ENCODE measurements at regions not wholly inside any gene's neighbourhood (a gene's known extent, or its start where the extent isn't known, plus 50 kb on each side); places are given as distances from the start of the nearest gene placed in this dataset.
"Not testable (repeated sequence)": the region's sequence is repeated elsewhere in the genome, so short reads cannot be mapped to it uniquely, and the experiment has no call there.

DNA sequence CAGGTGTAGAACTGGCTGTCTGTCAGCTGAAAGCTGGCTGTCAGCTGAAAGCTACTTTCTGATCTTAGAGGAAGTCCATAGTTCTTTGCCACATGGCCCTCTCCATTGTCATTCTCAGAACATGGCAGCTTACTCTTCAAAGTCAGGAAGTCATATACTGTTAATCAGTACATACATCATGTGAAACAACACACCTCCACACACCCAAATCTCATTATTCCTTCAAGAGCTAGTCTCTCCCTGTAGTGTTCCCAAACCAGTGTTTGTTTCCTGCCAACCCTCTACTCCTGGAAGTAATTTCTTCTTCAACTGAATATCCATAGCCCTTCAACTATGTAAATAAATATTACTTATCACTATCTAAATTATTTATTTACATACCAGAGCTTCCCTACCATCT lies 58.9 kb downstream of the OR5AK2 start:
- DNase-seq, result no peak

DNA sequence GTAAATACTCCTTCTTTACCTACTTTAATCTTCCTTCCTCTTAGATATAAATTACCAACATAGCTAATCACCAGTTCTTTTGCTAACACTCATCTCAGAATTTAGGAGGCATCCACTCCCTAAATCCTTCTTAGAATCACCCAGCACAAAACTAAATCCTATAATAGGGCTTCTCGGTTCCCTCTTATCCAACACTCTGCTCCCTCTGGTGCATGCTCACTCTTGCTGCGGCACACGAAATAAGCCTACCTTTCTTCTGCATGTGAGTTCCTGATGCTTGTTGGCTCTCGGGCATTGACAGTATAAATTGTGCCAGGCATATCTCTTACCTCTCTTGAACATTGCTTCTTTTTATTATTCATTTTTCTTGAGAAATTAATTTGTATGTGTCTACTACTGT lies 61.0 kb downstream of the OR5AK2 start:
- no peak for DNase-seq

DNA sequence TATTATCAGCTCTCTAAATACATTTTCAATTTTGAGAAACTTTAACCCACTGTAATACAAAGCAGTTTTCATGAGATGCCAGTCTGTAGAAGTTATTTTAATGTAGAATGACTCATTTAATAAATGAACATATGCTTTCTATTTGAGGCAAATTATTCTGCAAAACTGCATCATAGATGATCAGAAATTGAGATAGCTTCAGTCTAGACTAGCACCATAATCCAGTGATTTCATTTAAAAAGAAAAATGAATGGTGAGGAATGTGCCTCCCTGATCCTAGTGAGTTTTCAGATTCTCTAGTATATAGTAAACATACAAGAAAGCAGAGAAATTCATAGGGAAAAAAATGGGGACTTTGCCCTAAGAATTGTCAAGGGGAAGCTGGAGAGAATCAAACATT lies 66.1 kb downstream of the OR5AK2 start:
- no peak for DNase-seq

DNA sequence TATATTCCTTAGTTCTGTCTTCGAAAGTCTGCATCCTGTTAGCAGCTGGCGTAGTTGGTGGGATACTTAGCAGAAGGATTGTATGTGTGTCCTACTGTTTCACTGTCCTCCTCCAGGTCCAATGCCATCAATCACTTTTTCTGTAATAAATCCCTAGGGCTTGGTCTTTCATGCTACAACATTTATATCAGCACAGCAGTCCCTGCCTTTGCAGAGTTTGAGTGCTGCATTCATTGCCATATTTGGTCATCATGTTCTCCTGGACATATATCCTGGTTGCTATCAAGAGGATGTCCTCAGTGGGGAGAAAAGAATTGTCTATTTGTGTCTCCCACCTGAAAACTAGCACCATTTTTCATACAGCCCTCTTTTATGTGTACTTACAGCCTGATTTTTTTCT lies 67.0 kb downstream of the OR5AK2 start:
- DNase-seq, result no peak

DNA sequence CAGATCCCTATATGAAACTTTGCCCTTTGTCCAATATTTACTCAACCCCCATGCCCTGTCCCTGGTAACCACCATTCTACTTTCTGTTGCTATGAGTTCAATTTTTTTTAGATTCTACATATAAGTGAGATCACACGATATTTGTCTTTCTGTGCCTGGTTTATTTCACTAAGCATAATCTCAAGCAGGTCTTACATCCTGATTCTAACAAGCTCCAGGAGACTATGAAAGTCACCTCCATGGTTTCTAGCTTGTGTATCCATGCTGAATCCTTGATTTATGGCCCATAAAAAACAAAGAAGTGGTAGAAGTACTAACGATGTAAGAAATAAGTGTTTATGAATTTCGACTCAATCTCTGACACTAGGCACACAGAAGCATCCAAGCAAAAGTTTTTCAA lies 68.0 kb downstream of the OR5AK2 start:
- DNase-seq, result no peak

DNA sequence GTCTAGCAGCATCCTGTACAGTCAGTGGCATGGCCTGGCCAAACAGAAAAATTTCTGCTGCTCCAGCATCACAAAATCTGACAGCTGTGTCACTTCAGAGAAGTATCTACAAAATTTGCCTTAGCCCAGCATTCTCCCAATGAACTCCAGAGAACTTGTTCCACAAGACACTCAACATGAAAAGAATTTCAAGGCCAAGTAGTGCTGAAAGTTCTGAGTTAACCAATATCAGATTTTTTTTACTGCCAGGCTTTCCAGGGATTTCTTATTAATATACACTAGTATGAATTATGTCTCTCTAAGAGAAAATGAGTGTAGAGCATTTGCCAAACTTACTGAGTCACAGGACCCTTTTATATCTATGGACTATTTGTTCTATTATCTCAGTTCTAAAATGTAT lies 68.8 kb downstream of the OR5AK2 start:
- DNase-seq, result no peak

DNA sequence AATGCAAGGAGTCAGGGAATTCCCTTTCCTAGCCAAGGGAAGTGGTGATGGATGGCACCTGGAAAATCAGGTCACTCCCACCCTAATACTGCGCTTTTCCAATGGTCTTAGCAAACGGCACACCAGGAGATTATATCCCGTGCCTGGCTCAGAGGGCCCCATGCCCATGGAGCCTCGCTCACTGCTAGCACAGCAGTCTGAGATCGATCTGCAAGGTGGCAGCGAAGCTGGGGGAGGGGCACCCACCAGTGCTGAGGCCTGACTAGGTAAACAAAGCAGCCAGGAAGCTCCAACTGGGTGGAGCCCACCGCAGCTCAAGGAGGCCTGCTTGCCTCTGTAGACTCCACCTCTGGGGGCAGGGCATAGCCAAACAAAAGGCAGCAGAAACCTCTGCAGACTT lies 74.2 kb downstream of the OR5AK2 start:
- not testable (repeated sequence) for DNase-seq

DNA sequence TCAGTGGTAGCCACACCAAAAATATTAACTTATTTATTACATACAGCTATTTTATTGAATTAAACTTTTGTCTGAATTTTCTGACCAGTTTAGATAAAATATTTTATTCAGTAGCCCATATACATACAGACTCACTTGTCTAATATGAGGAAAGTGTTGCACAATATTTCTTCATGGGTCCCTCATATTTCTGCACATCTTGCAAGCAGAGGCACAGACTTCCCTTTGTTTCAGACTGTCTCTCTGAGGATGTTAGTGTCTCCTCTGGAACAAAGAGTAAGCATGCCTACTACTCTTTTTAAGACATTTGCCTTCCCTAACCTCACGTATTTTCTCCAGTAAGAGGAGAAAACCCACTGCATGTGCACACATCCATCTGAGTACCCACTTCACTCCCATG lies 81.2 kb downstream of the OR5AK2 start:
- no peak for DNase-seq

DNA sequence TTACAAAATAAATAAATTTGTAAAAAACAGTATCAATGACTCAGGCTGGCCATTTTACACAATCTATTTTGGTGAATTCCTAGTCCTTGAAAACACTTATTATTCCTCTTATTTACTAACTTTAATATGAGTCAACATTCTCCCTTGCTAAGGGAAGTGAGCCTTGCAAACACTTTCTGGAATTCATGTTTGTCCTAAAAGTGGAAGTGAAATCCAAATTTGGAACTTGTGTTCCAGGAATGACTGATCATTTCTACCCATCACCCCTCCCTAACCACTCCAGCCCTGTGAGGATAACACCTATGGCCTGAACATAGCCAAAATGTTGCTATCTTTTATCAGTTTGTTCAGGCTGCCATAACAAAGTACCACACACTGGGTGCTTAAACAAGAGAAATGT lies 83.1 kb downstream of the OR5AK2 start:
- no peak for DNase-seq

DNA sequence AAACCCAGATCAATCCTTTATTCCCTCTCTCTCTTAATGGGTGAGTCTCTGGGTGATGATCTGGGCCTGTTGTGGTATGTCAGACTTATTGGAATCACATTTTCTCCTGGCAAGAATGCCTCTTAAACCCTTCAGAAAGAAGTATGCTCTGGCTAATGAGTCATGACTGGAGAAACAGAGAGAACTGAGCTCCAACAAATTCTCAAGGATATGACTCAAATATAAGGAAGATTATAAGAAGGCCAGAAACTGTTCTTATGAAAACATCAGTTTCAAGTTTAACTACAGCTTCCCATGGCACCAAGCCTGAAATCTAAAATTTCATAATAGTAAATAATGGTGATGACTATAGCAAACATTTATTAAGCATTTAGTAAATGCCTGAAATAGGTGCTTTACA lies 83.9 kb downstream of the OR5AK2 start:
- no peak for DNase-seq

DNA sequence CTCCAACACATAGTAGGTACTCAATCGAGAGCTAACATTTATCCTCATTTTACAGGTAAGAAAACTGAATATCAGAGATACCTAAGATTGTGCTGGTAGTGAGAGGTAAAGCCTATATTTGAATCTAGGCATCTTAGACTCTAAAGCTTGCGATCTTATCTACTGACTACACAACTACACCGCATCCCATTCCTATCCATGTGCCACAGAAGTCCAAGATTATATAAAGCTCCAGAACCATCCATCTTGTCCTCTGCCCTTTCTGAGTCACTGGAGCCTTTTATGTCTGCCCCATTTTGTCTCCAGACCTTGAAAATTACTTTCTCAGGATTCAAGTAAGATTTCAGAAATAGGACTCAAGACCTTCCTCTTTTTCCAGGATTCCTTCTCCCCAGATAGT lies 84.4 kb downstream of the OR5AK2 start:
- DNase-seq, result no peak

DNA sequence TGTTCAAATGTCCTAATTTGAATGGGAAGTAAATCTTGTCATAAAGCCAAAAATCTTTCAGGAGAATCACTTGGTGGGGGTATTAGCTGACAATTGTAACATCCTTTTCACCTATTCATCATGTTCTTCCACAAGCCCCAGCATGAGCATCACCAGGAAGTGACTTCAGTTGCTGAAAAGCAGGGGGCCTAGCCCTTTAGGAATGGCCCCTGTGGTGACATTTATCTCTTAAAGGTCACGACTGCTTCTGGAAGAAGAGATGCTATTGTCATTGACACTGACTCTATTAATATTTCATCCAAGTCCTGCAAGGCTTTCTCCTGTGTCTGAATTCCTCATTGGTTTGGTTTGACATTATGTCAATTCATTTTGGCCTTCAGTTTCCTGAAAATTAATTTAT lies 92.6 kb downstream of the OR5AK2 start:
- DNase-seq, result no peak

DNA sequence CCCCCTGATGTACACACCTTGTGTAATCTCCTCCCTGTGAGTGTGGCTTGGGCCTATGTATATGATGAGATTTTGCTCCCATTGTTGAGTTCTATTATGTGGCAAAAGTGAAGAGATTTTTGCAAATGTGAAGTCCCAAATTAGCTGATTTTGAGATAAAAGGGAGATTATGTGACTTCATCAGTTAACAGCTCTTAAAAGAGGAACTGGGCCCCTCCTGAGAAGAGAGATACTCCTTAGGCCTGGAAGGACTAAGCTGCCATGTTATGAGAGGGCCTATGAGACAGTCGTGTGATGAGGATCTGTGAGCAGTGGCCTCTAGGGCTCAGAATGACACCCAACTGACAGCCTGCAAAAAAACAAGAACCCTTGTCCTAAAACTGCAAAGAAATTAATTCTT lies 93.4 kb downstream of the OR5AK2 start:
- DNase-seq, result no peak

DNA sequence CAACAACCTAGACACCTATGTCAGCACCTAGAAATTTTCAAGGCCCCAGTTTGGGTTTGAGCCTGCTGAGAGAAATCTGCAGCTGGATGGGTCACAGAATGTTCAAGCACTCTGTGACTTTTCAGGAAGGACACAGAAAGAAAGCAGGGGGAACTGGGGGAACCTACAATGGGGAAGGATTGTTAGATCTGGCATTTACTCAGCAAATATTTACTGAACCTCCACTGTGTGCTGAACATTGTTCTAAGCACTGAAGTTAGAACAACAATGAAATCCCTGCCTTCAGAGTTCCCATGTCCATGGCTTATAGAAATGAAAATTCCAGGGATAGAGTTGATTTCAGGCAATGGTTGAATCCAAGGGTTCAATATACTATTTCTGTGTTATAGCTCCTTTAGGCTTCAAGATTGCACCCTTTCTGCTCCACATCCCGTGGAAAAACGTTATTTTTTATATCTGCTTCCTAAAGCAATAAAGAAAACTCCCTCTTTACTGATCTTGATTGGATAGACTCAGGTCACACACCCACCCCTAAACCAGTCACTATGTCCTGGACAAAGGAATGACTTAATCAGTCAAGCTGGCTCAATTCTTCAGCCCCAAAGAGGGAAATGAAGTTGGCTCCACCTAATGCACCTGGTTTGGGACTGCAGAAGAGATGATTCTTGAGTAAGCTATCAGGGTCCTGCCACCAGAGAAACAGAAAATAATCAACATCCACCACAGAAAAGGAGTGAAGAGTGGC lies 95.1 kb downstream of the OR5AK2 start:
- DNase-seq, result no peak

DNA sequence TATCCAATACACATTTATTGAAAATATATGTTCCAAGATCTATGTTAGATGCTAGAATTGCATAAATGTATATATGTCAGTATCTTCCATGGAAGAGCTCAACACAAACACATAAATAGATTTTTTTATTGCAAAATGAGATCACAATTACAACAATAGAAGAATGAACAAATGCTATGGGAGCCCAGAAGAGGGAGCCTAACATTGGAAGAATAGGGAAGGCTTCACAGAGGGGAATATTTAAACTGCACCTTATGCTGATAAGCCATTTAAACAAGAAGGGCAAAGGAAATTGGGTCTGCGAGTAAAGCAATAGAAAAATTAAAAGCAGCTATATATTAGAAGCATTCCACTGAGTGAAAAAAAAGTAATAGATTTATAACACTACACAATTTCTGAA lies 96.1 kb upstream of the LRRC55 start:
- no peak for DNase-seq

DNA sequence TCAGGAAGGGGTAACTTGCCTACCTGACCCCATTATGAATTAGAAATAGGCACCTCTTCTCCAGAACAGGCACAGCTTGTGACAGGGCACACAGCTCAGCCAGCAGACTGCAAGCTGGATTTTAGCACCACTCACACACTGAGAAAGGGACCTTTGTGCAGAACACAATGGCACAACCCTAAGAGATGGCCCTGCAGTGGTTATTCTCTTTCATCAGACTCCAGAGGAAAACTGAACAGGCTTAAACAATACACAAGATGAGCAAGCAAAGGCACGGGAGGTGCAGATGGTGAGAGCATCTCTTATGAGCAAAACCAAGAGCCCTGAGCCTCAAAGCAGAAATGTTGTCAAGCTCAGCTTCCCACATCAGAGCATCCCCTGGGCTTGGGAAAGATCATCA lies 93.8 kb upstream of the LRRC55 start:
- no peak for DNase-seq

DNA sequence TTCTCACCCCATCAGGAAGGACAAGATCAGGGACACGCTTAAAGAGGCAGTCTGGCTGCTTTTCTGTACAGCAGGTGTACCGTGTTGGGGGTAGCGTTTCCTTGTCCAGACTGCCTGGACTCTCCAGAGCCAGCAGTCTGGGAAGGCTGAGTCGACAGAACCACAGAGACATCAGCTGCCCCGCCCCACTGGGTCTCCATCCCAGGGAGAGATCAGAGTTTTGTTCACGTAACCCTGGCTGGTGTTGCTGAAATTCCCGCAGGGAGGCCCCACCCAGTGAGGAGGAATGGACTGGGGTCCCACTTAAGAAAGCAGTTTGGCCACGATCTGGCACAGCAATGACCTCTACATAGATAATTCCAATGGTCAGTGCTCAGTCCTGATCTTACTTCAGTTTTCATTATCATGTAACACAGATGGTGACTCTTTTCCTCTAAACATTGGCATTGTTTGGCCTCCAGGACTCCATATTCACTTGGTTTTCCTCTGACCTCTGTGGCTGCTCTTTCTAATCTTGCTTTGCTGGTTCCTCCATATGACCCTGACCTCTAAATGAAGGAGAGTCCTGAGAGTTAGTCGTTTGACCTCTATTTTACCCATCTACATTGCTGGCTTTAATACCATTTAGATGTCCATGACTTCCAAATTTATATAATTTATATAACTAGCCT lies 89.6 kb upstream of the LRRC55 start:
- no peak for DNase-seq

DNA sequence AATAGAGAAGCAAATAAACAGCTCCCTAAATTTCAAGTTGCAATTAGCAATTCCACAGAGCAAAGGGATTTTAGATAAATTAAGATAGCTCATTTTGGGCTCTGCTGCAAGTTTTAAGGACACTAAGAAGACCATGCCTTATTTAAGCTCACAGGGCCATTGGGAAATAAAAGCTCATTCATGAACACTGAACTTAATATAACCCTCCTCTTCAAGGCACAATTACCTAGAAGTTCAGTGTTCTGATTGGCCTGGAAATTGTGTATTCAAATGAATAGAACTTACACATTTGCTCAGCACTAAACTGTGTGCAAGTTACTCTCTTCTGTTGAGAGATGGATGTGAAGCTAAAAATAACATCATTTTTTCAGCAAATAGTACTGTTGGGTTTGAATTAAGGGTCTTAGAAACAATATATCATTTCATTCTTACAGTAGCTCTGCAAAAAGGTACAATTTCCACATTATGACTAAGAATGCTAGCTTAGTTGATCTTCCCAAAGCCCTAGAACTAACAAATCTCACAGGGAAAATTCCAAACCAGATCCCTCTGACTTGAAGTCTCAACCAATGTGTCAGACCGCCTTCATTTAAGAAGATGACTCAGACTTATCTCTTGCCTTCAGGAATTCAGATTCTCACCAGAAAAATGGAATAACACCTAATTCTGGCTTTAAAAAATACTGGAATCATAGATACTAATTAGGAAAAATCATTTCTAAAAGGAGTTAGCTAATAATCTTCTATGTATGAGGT lies 87.4 kb upstream of the LRRC55 start:
- no peak for DNase-seq

DNA sequence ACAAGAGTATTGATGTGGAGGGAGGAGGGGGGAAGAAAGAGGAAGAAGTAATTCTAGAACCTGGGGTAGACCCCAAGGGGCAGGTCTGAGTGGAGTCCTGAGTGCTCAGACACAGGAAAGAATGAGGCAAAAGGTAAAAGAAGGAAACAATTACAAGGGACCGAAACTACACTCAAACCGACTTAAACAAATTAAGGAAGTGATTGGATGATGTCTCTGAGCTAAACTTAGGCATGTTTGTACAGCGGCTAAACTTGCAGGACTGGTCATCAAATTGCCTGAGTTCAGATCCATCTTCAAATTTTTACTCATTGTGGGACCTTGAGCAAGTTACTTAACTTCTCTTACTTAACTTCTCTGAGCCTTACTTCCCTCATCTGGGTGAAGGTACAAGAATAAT lies 86.3 kb upstream of the LRRC55 start:
- DNase-seq, result no peak

DNA sequence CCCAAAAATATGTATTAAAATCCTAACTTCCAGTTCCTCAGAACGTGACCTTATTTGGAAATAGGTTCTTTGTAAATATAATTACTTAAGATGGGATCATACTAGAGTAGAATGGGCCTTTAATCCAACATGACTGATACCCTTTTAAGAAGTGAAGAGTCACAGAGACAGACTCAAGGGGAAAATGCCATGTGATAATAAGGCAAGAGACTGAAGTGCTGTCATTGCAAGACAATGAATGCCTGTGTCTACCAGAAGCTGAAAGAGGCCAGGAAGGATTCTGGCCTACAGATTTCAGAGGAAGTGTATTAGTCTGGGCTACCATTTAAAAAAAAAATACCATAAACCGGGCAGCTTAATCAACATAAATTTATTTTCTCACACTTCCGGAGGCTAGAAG lies 85.9 kb upstream of the LRRC55 start:
- no peak for DNase-seq

DNA sequence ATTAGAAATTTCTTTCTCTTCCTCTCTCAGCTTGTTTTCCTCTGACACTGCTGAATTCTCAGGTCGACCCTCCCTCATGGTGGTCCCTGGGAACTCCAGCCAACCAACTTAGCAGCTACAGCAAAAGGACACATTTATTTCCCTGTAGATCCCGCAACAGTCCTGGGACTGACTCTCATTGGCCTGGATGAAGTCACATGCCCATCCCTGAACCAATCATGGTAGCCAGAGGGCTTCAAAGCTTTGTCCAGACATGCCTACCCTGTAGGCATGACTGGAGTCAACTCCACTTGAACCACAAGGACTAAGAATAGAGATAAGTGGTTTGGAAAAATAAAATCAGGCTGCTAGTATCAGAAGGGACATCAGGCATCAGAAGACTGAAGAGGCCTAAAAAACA lies 84.6 kb upstream of the LRRC55 start:
- DNase-seq, result no peak

DNA sequence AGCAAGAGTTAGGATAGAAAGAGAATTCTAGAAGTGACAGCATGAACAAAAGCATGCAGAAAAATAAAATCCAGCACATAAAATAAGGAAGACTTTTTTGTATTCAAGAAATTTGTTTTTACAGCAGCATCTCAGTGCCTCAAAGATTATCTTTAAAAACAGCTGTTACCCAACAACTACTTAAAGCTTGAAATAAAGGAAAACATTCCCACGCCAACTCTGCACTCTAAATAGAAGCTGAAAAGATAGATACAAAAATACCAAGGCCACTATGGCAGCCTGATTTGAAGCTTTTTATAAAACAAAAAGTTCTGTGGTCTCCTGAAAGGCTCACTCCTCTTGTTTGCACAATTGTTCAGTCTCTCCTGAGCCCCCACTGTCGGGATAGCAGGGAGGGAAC lies 83.6 kb upstream of the LRRC55 start:
- DNase-seq, result no peak

DNA sequence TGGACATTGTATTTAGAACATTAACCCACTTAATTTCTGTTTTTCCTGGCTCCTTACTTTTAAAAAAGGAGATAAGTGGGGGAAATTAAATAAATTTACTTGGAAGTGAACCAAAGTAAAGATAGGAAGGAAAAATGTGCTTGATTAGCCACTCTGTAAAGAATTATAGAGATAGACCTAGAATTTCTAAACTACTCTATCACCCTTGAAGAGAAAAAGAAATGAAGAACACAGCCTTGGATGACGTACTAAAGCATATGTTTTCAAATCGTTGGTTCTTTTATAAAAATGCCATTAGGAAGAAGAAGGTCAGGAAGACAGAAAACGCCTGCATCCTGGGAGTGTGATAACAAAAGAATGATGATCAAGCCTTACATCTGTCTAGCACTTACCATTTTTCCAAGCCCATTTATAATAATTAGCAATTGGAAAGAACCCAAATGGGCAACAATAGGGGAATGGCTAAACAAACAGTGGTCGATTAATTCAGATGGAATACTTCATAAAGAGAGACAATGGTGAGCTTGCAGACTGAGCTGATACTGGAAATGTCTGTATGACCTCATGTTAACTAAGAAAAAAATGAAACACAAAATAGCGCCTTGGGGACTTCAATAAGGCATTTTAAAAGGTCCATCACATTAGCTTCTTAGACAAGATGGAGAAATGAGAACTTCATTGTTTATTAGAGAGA lies 81.0 kb upstream of the LRRC55 start:
- peak; percentile 64 for DNase-seq
